ENCODE measurements at regions not wholly inside any gene's neighbourhood (a gene's known extent, or its start where the extent isn't known, plus 50 kb on each side); places are given as distances from the start of the nearest gene placed in this dataset.

DNA sequence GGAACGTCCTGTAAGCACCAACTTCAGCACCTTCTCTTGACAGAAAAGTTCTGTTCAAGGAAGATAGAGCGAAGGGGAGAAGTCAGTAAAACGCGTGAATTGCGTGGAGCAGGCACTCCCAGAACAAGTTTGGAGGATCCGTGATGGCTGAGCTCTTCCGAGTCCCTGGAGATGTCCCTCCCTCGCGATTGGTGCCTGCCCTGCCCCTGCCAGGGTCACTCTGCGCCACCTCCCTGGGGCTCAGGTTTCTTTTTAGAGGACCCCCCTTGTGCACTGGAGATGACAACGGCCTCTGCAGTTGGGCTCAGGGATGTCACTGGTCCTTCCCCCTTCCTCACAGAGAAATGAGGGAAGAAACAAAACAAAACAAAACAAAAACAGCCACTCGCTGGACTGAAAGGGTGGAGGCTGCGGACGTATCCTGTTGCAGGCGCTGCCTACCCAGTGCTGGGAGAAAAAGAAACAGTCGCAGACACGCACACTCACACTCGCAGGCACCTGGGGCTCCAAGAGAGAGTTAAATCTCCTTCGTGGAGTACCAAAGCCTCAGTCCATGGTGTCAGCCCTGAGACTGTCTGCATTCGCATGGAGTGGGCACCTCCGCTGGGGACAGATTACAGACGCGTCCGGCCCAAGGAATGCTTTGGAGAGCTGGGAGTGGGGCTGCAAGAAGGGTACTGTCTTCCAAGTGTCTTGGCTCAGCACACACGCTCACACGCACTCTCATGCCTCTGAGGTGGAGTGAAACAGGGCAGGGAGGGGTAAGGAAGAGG lies 512.7 kb downstream of the SLCO4C1 start:
- no peak for TF ChIP-seq CTCF (conservative IDR thresholded peaks at IDR 0.05; ENCODE audit: low read length)
- TF ChIP-seq EZH2phosphoT487 (IDR thresholded peaks at IDR 0.05; ENCODE audit: borderline replicate concordance): no peak
